WTC11 (cell line): ENCODE measurements at regions not wholly inside any gene's neighbourhood (a gene's known extent, or its start where the extent isn't known, plus 50 kb on each side); places are given as distances from the start of the nearest gene placed in this dataset.

Experiments
- ATAC-seq: fragments of 200-7000 bp; cut with Tn5 transposase; 2 replicates; pipeline ENCODE4 v1.10.0; 2021; ENCODE audit warnings: mild to moderate bottlenecking, moderate library complexity
- CTCF ChIA-PET: fragments of 300-600 bp; sonication (Branson Sonifier 250); formaldehyde crosslinking; loops from one replicate; lab custom pipeline; 2021; ENCODE audit warnings: antibody characterized with exemption; lab: Charles Lee
- POLR2A ChIA-PET: fragments of 350-600 bp; sonication (Branson Sonifier 250); formaldehyde crosslinking; loops from one replicate; lab custom pipeline; 2021; ENCODE audit warnings: antibody characterized with exemption; lab: Charles Lee
- DNase-seq: peaks from one replicate; pipeline ENCODE4 v3.0.0; 2021; ENCODE audit warnings: low spot score
- H3K27ac Mint-ChIP-seq: 2 replicates; pipeline ENCODE4 v1.8.0; 2021; ENCODE audit warnings: mixed read lengths
- H3K27me3 Mint-ChIP-seq: 2 replicates; pipeline ENCODE4 v1.8.0; 2021; ENCODE audit warnings: low read depth, mild to moderate bottlenecking, moderate library complexity, mixed read lengths
- H3K36me3 Mint-ChIP-seq: 2 replicates; pipeline ENCODE4 v1.8.0; 2021; ENCODE audit warnings: mixed read lengths
- H3K4me1 Mint-ChIP-seq: 2 replicates; pipeline ENCODE4 v1.8.0; 2022; ENCODE audit warnings: mixed read lengths
- H3K4me3 Mint-ChIP-seq: 2 replicates; pipeline ENCODE4 v1.8.0; 2021; ENCODE audit warnings: mild to moderate bottlenecking, moderate library complexity, mixed read lengths
- H3K9me3 Mint-ChIP-seq: 2 replicates; pipeline ENCODE4 v1.8.0; 2021; ENCODE audit warnings: mixed read lengths
- AFF4 ChIP-seq: sonication (generic); formaldehyde crosslinking; IDR thresholded peaks from 2 replicates; pipeline ENCODE4 v1.8.1; 2023; ENCODE audit warnings: mild to moderate bottlenecking, missing genetic modification reagents, borderline replicate concordance
- ARID4B ChIP-seq: sonication (generic); formaldehyde crosslinking; IDR thresholded peaks from 2 replicates; pipeline ENCODE4 v1.8.0; 2023; ENCODE audit warnings: missing genetic modification reagents, mild to moderate bottlenecking, borderline replicate concordance
- ATF1 ChIP-seq: sonication (generic); formaldehyde crosslinking; IDR thresholded peaks from 2 replicates; pipeline ENCODE4 v1.8.1; 2023; ENCODE audit warnings: mild to moderate bottlenecking, moderate library complexity, missing genetic modification reagents
- CREM ChIP-seq: sonication (generic); formaldehyde crosslinking; IDR thresholded peaks from 2 replicates; pipeline ENCODE4 v1.8.1; 2022; ENCODE audit warnings: mild to moderate bottlenecking, missing genetic modification reagents, moderate library complexity
- FOXP4 ChIP-seq: sonication (generic); formaldehyde crosslinking; IDR thresholded peaks from 2 replicates; pipeline ENCODE4 v1.8.0; 2022; ENCODE audit warnings: mild to moderate bottlenecking, missing genetic modification reagents
- GABPB1 ChIP-seq: sonication (generic); formaldehyde crosslinking; IDR thresholded peaks from 2 replicates; pipeline ENCODE4 v1.8.1; 2023; ENCODE audit warnings: mild to moderate bottlenecking, missing genetic modification reagents
- HMGXB4 ChIP-seq: sonication (generic); formaldehyde crosslinking; IDR thresholded peaks from 2 replicates; pipeline ENCODE4 v1.8.1; 2023; ENCODE audit warnings: mild to moderate bottlenecking, moderate library complexity, missing genetic modification reagents
- IRF2 ChIP-seq: sonication (generic); formaldehyde crosslinking; IDR thresholded peaks from 2 replicates; pipeline ENCODE4 v1.8.0; 2022; ENCODE audit warnings: low read depth, missing genetic modification reagents, borderline replicate concordance
- JAZF1 ChIP-seq: fragments of 250-450 bp; sonication (Bioruptor Pico); IDR thresholded peaks from 2 replicates; pipeline ENCODE4 v1.9.0; 2021; ENCODE audit warnings: moderate library complexity, mild to moderate bottlenecking, inconsistent platforms
- NFYB ChIP-seq: sonication (generic); formaldehyde crosslinking; conservative IDR thresholded peaks from 2 replicates; pipeline ENCODE4 v1.8.0; 2022; ENCODE audit warnings: low read depth, missing genetic modification reagents
- NR3C1 ChIP-seq: sonication (generic); formaldehyde crosslinking; conservative IDR thresholded peaks from 2 replicates; pipeline ENCODE4 v1.8.1; 2023; ENCODE audit warnings: low read depth, mild to moderate bottlenecking, missing genetic modification reagents
- RORB ChIP-seq: fragments of 250-450 bp; sonication (Bioruptor Pico); IDR thresholded peaks from 2 replicates; pipeline ENCODE4 v1.9.0; 2021; ENCODE audit warnings: mild to moderate bottlenecking
- TEAD1 ChIP-seq: sonication (generic); formaldehyde crosslinking; IDR thresholded peaks from 2 replicates; pipeline ENCODE4 v1.8.0; 2022; ENCODE audit warnings: mild to moderate bottlenecking, missing genetic modification reagents
- ZBTB21 ChIP-seq: sonication (generic); formaldehyde crosslinking; IDR thresholded peaks from 2 replicates; pipeline ENCODE4 v1.8.1; 2023; ENCODE audit warnings: mild to moderate bottlenecking, missing genetic modification reagents, borderline replicate concordance
- ZBTB43 ChIP-seq: sonication (generic); formaldehyde crosslinking; IDR thresholded peaks from 2 replicates; pipeline ENCODE4 v1.8.1; 2023; ENCODE audit warnings: mild to moderate bottlenecking, missing genetic modification reagents
- ZNF232 ChIP-seq: sonication (generic); formaldehyde crosslinking; IDR thresholded peaks from 2 replicates; pipeline ENCODE4 v1.8.0; 2022; ENCODE audit warnings: mild to moderate bottlenecking, missing genetic modification reagents
- ZNF281 ChIP-seq: sonication (generic); formaldehyde crosslinking; IDR thresholded peaks from 2 replicates; pipeline ENCODE4 v1.8.0; 2023; ENCODE audit warnings: mild to moderate bottlenecking, missing genetic modification reagents
- ZNF396 ChIP-seq: fragments of 250-450 bp; sonication (Bioruptor Pico); IDR thresholded peaks from 2 replicates; pipeline ENCODE4 v1.8.0; 2021; ENCODE audit warnings: mild to moderate bottlenecking, moderate library complexity, borderline replicate concordance

- no peak for TF ChIP-seq ZNF396 (CRISPR knock-in tag)
- no peak for TF ChIP-seq FOXP4 (CRISPR knock-in tag)
- TF ChIP-seq ZBTB21 (CRISPR knock-in tag) = no peak
- no peak for TF ChIP-seq ZNF232 (CRISPR knock-in tag)
- TF ChIP-seq NR3C1 (CRISPR knock-in tag) = no peak
- TF ChIP-seq AFF4 (CRISPR knock-in tag) = no peak
- no peak for TF ChIP-seq ATF1 (CRISPR knock-in tag)
- TF ChIP-seq TEAD1 (CRISPR knock-in tag) = no peak
- no peak for TF ChIP-seq IRF2 (CRISPR knock-in tag)
- TF ChIP-seq RORB = no peak
- TF ChIP-seq HMGXB4 (CRISPR knock-in tag) = no peak
- no peak for TF ChIP-seq JAZF1 (CRISPR knock-in tag)
- ChIA-PET CTCF (no interaction called here), POLR2A (no interaction called here)
- Mint-ChIP-seq H3K36me3 (no peaks in the 10 kb centered on the region), H3K27me3 (no peaks in the 10 kb centered on the region), H3K9me3 (peaks cover 26% of the 10 kb centered on the region), H3K4me3 (no peak overlapping the region), H3K27ac (no peak overlapping the region), H3K4me1 (no peaks in the 10 kb centered on the region)
- ATAC-seq (no peak), DNase-seq (no peak)
Observed at GRCh38 chr6:169141671-169142537, 111.7 kb downstream of the THBS2 start.

- Mint-ChIP-seq H3K4me3 (no peak overlapping the region), H3K9me3 (peaks cover 29% of the 10 kb centered on the region), H3K27me3 (no peaks in the 10 kb centered on the region), H3K36me3 (no peaks in the 10 kb centered on the region), H3K27ac (no peak overlapping the region), H3K4me1 (no peaks in the 10 kb centered on the region)
- POLR2A ChIA-PET = no interaction called here
- CTCF ChIA-PET = no interaction called here
- DNase-seq (no peak), ATAC-seq (no peak)
- no peak for TF ChIP-seq ZBTB43 (CRISPR knock-in tag)
- no peak for TF ChIP-seq ZNF281 (CRISPR knock-in tag)
- no peak for TF ChIP-seq ARID4B (CRISPR knock-in tag)
- no peak for TF ChIP-seq ZNF396 (CRISPR knock-in tag)
- TF ChIP-seq CREM (CRISPR knock-in tag) = no peak
- no peak for TF ChIP-seq NFYB
- no peak for TF ChIP-seq GABPB1 (CRISPR knock-in tag)
Observed at GRCh38 chr6:169140986-169141495, 112.6 kb downstream of the THBS2 start.
